ENCODE measurements at regions not wholly inside any gene's neighbourhood (a gene's known extent, or its start where the extent isn't known, plus 50 kb on each side); places are given as distances from the start of the nearest gene placed in this dataset.
"Not testable (repeated sequence)": the region's sequence is repeated elsewhere in the genome, so short reads cannot be mapped to it uniquely, and the experiment has no call there.

- no peak for DNase-seq
Observed at GRCh38 chr1:104488296-104489015, 738.8 kb downstream of the AMY1C start.

DNA sequence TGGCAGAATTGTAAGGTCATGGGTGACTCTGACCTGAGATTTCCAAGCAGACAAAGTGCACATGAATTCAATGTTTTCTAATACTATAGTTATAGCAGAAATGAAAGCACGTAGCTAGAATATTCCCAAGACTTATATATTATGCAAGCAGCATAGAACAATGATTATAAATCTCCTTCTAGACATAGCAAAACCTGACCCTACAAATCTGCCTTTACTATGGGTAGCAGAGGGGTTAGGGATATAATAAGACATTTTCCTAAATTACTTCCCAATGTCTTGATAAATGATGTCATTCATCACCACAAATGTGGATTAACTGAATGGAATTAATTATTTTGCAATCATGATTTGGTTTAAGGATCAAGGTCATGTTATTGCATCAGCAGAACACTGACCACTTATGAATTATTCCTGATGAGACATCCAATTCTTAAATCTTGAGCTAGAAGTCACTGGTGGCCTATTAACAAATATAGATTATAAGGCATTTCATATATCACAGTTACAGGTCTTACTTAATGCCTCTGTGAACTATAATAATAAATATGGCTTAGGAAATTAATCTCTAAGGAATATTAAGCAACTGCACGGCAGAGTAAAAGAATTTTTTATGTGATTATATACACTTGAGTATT lies 776.6 kb downstream of the AMY1C start:
- DNase-seq: no peak

DNA sequence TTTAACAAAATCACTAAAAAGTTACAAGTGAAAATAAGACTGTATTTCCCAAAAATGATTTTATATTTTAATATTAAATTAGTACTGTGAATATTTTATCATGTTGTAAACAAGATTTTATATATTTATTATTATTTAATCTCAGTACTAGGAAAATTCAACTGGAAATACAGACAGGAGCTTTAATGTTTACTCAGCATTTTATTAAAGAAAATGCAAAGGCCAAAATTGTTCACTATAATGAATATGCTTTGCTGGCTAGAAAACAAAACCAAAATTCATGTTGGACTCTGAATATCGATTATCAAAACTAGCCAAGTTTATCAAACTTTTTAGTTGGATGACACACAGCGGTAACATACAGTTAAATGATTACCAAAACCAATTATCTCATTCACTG lies 782.3 kb downstream of the AMY1C start:
- DNase-seq: no peak

DNA sequence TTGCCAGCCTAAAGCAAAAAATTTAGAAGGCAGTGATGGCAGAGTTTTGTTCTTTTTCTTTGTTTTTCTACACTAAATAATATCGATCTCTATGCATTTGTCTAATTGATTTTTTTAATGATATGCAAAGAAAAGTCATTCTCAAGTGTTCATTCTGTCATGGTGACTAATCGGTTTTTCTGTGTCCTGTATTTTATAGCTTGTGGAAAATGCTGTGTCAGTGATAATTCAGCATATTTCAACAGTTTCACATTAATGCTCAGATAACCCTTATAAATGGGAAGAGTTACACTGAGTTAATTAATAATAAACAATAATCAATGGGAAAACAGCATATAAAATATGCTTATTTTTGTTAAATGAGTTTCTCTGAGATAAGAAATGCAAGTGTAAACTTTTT lies 824.9 kb downstream of the AMY1C start:
- no peak for DNase-seq

- DNase-seq: no peak
Observed at GRCh38 chr1:104592926-104593325, 843.2 kb downstream of the AMY1C start.

DNA sequence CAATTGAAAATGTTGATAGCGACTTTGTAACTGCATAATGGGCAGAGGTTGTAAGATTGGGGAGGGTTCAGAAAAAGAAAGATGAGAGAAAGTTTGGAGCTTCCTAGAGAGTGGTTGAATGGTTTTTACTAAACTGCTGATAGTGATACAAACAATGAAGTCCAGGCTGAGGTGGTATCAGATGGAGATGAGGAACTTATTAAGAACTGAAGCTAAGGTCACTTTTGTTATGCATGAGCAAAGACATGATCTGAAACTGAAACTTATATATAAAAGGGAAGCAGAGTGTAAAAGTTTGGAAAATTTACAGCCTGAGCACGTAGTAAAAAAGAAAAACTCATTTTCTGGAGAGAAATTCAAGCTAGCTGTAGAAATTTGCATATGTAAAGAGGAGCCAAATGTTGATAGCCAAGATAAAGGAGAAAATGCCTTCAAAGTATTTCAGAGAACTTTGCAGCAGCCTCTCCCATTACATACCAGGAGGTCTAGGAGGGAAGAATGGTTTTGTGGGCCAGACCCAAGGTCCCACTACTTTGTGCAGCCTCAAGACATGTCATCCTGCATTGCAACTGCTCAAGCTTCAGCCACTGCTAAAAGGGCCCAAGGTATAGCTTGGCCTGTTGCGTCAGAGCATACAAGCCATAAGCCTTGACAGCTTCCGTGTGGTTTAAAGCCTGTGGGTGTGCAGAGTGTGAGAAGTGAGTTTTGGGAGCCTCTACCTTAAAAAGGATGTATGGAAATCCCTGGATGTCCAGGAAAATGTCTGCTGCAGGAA lies 843.9 kb downstream of the AMY1C start:
- no peak for DNase-seq

- no peak for DNase-seq
Observed at GRCh38 chr1:104617474-104617873, 867.8 kb downstream of the AMY1C start.

DNA sequence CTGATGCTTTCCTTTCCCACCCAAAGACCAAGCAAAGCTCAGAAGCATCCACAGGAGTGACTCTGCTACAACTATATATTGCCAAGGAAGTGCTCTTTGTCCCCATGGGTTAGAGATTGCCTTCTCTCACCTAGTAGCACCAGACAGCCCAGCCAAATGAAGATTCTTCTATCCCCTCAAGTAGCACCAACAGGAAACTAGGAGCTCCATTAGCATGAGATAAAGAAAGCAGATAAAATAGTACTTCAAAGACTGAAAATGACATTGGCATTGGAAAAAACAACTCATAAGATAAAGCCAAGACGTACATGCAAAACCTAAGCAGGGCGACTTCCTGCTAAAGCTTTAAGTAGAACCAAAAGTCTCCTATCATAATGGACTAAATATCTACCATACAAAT lies 871.5 kb downstream of the AMY1C start:
- no peak for DNase-seq

DNA sequence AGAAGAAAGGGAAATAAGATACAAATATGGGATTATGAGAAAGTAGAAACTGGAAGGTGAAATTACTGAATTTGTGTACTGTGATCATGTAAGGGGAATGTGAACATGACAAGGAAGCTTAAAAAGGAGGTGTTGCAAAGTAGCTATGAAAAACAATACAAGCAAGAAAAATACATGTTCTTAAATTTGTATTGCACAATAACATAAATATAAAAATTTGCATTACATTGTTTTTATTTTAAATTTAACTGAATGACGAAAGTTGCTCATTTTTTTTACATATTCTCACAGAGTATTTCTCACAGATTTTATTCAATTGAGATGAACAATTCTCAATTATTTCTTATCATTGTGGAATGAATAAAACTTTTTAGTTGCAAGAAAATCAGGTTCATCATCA lies 874.8 kb downstream of the AMY1C start:
- no peak for DNase-seq

DNA sequence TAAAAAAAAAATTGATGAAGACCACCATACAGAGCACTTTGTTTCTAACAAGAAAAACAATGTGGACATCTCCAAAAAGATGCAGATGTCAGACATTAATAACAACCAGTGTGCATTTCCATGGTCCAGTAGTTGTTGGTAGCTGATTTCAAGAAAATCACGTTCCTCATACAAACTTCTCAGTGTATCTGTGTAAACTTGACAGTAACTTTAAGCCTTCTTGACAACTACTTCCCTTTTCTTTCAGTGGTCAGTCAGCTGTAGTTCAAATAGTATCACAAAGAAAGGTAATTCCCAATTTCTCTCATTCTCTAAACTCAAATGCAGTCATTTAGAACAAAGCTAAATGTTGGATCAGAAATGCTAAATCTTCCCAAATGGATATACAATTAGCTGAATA lies 879.9 kb downstream of the AMY1C start:
- no peak for DNase-seq

DNA sequence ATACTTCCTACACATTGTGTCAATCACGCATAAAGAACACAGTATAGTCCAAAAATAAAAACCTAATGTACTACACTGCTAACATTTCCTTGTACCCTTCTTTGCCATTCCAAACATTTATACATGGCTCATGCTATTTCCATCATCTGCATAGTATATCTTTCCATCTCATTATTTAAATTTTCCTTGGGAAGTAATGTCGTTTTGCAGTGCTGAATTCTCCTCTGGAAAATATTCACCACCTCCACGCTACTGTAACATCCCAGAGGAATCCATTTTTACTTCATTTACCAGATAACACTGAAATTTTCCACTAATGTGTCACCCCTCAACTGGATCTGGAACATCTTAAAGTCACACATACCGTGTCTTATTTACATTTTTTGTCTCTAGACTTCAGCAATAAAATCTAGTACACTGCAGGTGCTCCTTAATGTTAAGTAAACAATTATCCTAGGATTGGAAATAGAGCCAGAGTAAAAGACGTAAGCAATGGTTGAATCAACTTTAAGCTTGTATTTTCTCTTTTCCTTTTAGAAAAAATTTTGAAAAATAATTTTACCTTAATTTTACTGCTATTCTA lies 881.0 kb downstream of the AMY1C start:
- DNase-seq: no peak

DNA sequence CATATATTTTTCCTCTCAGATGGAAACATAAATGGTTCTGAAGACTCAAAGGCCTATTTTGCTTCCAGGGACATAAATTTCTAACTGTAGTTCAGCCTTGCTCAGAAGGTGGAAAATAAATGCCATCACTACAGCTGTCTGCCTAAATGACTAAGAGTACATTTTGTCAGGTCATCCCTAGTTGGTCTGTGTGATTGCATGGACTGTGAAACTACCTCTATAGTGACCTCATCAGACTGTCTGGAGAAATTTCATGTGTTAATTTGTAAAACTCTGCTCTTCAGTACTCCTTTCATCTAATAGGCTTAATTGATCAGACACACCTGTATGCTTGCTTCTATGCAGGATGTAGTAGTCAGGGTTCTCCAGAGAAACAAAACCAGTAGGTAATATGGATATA lies 886.9 kb downstream of the AMY1C start:
- DNase-seq: no peak

GRCh38 chr1:104646233-104646632 lies 896.5 kb downstream of the AMY1C start:
- DNase-seq: no peak

- no peak for DNase-seq
Observed at GRCh38 chr1:104648269-104648691, 898.6 kb downstream of the AMY1C start.

GRCh38 chr1:104664374-104664773 lies 914.7 kb downstream of the AMY1C start:
- DNase-seq: not testable (repeated sequence)

DNA sequence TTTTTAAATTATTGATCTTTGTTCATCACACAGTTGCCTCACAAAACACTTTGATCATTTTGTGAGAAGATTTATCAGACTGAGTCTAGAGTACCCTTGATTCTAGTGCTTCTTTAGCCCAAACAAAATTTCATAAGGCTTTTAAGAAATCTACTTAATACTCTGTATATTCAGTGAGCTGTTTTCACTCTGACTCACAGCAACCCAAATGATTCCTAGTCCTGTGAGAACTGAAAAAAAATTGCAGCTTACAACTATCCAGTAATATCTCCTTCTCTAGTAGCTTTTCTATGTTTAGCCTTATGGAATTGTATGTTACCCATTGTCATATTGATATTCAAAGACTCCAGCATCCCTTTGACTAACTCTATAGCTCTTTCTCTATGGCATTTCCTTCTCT lies 915.6 kb downstream of the AMY1C start:
- DNase-seq: no peak

- no peak for DNase-seq
Observed at GRCh38 chr1:104671684-104672353, 922.1 kb downstream of the AMY1C start.

DNA sequence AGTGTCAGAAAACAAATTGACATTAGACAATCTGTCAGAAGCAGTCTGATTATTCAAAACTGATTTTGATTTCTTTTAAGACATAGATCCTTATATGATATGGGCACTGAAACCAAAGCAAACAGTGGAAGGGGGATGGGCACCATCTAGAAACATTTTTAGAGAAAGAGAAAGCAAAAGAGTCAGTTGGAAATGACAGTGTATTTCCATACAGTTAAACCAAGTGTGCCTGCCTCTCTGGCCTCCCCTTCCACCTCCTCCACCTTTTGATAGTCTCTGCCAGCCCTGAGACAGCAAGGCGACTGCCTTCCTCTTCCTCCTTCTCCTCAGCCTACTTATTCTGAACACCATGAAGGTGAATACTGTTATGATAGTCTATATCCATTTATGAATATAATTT lies 949.7 kb downstream of the AMY1C start:
- DNase-seq: no peak

DNA sequence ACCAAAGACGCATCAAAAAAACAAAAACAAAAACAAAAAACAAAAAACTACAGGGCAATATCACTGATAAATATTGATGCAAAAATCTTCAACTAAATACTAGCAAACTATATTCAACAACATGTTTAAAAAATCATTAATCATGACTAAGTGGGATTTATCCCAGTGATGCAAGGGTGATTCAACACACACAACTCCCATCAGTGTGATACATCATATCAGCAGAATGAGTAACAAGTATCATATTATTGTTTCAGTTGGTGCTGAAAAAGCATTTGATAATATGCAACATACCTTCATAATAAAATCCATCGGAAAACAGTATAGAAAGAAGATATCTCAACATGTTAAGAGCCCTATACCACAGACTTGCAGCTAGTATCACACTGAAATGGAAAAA lies 953.0 kb downstream of the AMY1C start:
- DNase-seq: no peak

GRCh38 chr1:104706631-104707147 lies 957.0 kb downstream of the AMY1C start:
- DNase-seq: no peak

GRCh38 chr1:104718752-104719151 lies 969.1 kb downstream of the AMY1C start:
- DNase-seq: no peak

GRCh38 chr1:104720741-104721140 lies 971.0 kb downstream of the AMY1C start:
- no peak for DNase-seq

DNA sequence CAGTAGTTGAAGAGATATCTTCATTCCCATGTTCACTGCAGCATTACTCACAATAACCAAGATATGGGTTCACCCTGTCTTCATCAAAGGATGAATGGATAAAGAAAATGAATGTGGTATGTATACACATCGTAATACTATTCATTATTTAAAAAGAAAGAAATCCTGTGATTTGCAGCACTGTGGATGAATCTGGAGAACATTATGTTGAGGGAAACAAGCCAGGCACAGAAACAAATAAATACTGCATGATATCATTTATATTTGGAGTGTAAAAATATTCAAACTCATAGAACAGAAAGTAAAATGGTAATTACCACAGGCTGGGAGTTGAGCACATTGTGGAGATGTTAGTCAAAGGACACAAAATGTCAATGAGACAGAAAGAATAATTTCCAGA lies 977.2 kb downstream of the AMY1C start:
- no peak for DNase-seq

Data from GOT3 (cell line).